ENCODE measurements at regions not wholly inside any gene's neighbourhood (a gene's known extent, or its start where the extent isn't known, plus 50 kb on each side); places are given as distances from the start of the nearest gene placed in this dataset.
"Not testable (repeated sequence)": the region's sequence is repeated elsewhere in the genome, so short reads cannot be mapped to it uniquely, and the experiment has no call there.

DNA sequence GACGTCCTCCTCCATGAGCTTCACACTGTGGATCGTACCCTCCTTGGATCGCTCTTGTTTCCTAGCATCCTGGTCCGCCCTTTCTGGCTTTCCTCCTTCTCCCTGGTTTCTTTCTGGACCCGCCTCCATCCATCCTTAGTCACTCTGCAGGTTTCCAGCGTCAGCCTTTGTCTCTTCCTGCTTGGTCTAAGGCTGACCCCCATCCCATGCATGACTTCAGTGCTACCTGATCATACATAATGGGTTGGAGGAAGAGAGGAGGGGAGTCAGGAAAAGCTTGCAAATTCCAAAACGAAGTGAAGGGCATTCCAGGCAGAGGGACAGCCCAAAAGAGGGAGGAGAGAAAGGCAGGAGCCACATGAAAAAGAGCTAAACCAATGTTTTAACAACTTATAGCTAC, 156.9 kb upstream of the NBPF12 start:
- H3K9me3 ChIP-seq; DNase-seq (ENCODE audit: low read depth in 1 of 2, low spot score in 1 of 2); POLR2A ChIA-PET; H3K4me3 ChIP-seq; H3K4me1 ChIP-seq; CTCF ChIA-PET; H3K27ac ChIP-seq; ATAC-seq; H3K4me2 ChIP-seq; FAIRE-seq: not testable (repeated sequence)
- 21% methylated on average over 7 of the region's 7 CpGs for WGBS (ENCODE audit: missing lambda C conversion rate)

DNA sequence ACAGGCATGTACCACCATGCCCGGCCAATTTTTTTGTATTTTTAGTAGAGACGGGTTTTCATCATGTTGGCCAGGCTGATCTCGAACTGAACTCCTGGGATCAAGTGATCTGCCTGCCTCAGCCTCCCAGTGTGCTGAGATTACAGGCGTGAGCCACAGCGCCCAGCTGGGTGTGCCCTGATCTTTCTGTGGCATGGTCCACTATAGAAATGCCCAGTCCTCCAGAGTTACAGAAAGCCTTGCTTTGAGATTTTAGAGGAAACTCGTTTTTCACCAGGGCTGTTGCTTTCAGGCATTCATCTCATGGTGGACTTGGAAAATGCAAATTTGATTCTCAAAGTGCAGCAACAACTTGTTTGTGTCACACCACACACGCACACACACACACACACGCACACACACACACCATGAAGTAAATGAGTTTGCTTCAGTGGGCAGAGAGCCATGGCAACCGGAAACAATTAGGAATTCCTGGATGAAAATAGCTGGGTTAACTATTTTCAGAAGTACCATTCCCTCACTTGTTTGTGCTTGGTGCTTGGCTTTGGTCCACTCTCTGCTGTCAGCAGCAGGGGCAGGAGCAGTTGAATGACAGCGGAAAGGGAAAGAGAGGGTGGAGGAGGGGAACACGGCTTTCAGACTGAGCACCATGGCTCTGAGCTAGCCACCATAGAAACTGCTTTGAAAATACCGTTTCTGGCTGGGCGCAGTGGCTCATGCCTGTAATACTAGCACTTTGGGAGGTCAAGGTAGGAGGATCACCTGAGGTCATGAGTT, 160.1 kb upstream of the NBPF12 start:
- H3K27ac ChIP-seq; POLR2A ChIA-PET; CTCF ChIA-PET; H3K4me2 ChIP-seq; ATAC-seq; H3K4me1 ChIP-seq; FAIRE-seq; H3K9me3 ChIP-seq; DNase-seq (ENCODE audit: low read depth in 1 of 2, low spot score in 1 of 2); H3K4me3 ChIP-seq: not testable (repeated sequence)
- 16% methylated on average over 7 of the region's 13 CpGs for WGBS (ENCODE audit: missing lambda C conversion rate)

DNA sequence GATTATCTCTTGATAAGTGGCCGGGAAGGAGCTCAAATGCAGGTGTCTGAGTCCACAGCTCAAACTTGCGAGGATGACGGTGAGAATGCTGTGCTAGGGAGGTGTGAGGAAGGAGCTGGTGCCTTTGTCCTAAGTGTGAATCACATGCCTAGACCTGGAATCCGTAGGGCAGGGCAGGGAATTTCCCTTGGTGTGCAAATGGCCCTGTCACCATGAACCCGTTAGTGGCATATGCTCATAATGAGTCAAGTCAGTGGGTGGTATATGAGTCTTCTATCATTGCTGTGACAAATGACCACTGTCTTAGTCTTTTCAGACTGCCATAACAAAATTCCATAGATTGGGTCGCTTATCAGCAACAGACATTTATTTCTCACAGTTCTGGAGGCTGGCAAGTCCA, 163.1 kb upstream of the NBPF12 start:
- FAIRE-seq; H3K27ac ChIP-seq; POLR2A ChIA-PET; H3K4me1 ChIP-seq; H3K4me2 ChIP-seq; ATAC-seq; H3K9me3 ChIP-seq; CTCF ChIA-PET; H3K4me3 ChIP-seq; DNase-seq (ENCODE audit: low read depth in 1 of 2, low spot score in 1 of 2): not testable (repeated sequence)
- WGBS (ENCODE audit: missing lambda C conversion rate): 48% methylated on average over 3 of the region's 6 CpGs

DNA sequence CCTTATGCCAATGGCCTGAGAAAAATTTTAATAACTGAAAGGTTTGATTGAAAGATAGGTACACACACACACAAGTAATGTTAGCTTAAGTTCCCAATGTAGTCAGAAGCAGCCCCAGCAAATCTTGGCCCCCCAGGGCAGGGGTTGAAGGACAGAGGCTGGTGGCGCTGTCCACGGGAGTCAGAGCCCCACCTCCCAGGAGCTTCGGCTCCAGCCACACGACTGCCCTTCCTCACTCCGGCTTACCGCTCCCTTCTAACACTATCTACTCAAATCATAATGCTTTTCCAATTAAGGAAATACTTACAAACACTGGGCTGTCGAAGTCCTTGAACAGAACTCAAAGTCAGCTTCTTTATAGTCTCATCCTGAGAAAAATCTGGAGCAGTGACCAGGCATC, 163.9 kb upstream of the NBPF12 start:
- H3K4me1 ChIP-seq; H3K9me3 ChIP-seq; H3K4me3 ChIP-seq; CTCF ChIA-PET; FAIRE-seq; H3K27ac ChIP-seq; H3K4me2 ChIP-seq; POLR2A ChIA-PET; ATAC-seq; DNase-seq (ENCODE audit: low read depth in 1 of 2, low spot score in 1 of 2): not testable (repeated sequence)
- 62% methylated on average over 7 of the region's 7 CpGs for WGBS (ENCODE audit: missing lambda C conversion rate)

DNA sequence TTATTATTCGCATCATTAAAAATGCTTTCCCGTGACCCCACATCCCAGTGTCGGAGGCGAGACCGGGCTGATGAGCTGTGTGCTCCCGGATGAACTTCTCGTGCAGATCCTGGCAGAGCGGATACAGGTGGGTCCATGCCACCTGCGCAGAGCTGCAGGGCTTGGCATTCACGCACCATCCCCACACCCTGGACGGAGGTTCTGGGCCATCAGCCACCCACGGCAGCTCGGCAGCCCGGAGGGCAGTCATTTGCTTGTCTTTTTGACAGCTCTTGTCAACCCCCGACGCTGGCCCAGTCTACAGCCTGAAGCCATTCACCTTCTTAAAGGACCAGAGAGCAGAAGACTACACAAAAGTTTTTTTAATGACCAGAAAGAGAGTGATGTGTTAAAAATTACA, 166.7 kb upstream of the NBPF12 start:
- CTCF ChIA-PET; POLR2A ChIA-PET; DNase-seq (ENCODE audit: low read depth in 1 of 2, low spot score in 1 of 2); H3K4me3 ChIP-seq; H3K27ac ChIP-seq; H3K4me1 ChIP-seq; ATAC-seq; H3K9me3 ChIP-seq; H3K4me2 ChIP-seq; FAIRE-seq: not testable (repeated sequence)
- 36% methylated on average over 13 of the region's 16 CpGs for WGBS (ENCODE audit: missing lambda C conversion rate)

DNA sequence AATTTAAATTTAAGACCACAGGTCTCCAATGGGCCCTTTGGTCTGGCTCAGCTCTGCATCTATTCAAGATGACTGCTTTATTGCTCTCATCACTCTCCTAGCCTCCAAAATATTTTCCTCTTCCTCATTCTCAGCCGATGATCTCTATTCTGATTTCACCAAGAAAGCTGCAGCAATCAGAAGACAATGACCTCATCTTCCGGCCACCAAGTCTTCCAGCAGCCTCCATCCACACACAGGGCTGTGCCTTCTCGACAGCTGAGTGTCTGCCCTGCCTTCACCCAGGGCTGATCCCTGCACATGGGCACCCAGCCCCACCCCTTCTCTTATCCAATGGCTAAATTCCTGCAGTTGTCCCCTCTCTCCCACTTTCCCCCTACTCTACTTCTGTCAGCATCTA, 167.1 kb upstream of the NBPF12 start:
- CTCF ChIA-PET, H3K9me3 ChIP-seq: not testable (repeated sequence)

DNA sequence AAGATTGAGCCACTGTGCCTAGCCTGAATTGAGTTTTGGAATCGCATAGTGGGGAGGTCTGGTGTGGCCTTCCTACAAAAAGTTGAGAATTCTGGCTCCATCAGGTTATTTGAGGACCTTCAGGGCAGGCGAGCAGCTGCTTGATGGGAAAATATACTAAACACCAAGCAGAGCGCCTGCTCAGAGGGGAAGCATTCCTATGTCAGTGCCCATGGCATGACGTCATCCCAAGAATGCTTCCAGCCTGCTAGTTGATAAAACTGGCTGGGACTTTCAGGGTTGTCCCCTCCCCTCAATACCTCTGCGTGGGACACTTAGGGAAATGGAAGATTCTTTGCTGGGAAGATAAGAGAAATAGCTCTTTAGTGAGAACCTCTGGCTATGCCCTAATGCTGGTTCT, 174.9 kb upstream of the NBPF12 start:
- FAIRE-seq; DNase-seq (ENCODE audit: low read depth in 1 of 2, low spot score in 1 of 2); POLR2A ChIA-PET; H3K4me2 ChIP-seq; H3K4me1 ChIP-seq; CTCF ChIA-PET; ATAC-seq; H3K4me3 ChIP-seq; H3K9me3 ChIP-seq; H3K27ac ChIP-seq: not testable (repeated sequence)
- WGBS (ENCODE audit: missing lambda C conversion rate): no CpG with 5 or more reads among the region's 5 CpGs

More for the DNA sequence above, 167.1 kb upstream of the NBPF12 start:
- POLR2A ChIA-PET; H3K4me3 ChIP-seq; H3K4me2 ChIP-seq; H3K4me1 ChIP-seq; FAIRE-seq; DNase-seq (ENCODE audit: low read depth in 1 of 2, low spot score in 1 of 2); H3K27ac ChIP-seq: not testable (repeated sequence)
- ATAC-seq: peak in 1 of 2 experiments; percentile 43; a peak in 1 of 6 replicates
- WGBS (ENCODE audit: missing lambda C conversion rate): no CpG with 5 or more reads among the region's 3 CpGs

DNA sequence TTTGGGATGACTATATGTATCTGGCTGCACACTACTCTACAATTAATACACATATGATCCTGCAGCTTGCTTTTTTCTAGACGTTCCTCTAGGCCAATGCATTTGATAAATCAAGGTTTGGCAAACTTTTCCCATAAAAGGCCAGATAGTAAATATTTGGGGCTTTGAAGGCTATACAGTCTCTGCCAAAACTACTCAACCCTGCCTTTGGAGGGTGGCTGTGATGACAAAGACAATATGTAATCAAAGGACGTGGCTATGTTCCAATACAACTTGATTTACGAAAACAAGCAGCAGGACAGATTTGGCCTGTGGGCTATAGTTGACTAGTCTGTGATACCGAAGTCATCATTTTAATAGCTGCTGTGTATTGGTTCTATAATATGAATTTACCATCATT, 181.3 kb upstream of the NBPF12 start:
- H3K4me2 ChIP-seq; H3K4me3 ChIP-seq; ATAC-seq; CTCF ChIA-PET; DNase-seq (ENCODE audit: low read depth in 1 of 2, low spot score in 1 of 2); H3K27ac ChIP-seq; H3K9me3 ChIP-seq; POLR2A ChIA-PET; FAIRE-seq; H3K4me1 ChIP-seq: not testable (repeated sequence)
- WGBS (ENCODE audit: missing lambda C conversion rate): 6% methylated on average over 4 of the region's 4 CpGs

DNA sequence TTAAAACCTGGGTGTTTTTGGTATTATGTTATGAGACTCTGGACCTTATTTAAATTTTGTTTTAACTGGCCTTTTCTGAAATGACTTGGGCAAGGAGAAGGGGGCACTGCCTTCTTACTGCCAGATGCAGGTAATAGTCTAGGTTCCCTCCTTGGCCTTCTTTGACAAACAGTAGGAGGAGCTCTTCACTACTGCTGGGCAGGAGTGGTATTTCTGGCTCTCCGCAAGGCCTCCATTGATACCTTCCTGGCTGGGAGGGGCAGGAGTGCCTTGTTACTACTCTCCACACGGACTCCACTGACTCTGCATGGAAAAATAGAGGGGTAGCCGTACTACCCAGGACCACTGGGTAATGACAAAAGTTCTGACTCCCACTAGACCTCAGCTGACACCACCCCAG, 189.4 kb upstream of the NBPF12 start:
- TF ChIP-seq RAD21 (conservative IDR thresholded peaks at IDR 0.05 in 1 of 2, IDR thresholded peaks at IDR 0.05 in 1 of 2): 0 out of 5 replicates have a peak, but pooled peaks of 1 of the 2 experiments have one; percentile 6
- POLR2A ChIA-PET; DNase-seq (ENCODE audit: low read depth in 1 of 2, low spot score in 1 of 2); FAIRE-seq; H3K27ac ChIP-seq; H3K4me2 ChIP-seq; CTCF ChIA-PET; H3K4me1 ChIP-seq; H3K9me3 ChIP-seq; H3K4me3 ChIP-seq: not testable (repeated sequence)
- no CpG with 5 or more reads among the region's 3 CpGs for WGBS (ENCODE audit: missing lambda C conversion rate)
- ATAC-seq: peak; percentile 24 to 72; a peak in 4 of 6 replicates

DNA sequence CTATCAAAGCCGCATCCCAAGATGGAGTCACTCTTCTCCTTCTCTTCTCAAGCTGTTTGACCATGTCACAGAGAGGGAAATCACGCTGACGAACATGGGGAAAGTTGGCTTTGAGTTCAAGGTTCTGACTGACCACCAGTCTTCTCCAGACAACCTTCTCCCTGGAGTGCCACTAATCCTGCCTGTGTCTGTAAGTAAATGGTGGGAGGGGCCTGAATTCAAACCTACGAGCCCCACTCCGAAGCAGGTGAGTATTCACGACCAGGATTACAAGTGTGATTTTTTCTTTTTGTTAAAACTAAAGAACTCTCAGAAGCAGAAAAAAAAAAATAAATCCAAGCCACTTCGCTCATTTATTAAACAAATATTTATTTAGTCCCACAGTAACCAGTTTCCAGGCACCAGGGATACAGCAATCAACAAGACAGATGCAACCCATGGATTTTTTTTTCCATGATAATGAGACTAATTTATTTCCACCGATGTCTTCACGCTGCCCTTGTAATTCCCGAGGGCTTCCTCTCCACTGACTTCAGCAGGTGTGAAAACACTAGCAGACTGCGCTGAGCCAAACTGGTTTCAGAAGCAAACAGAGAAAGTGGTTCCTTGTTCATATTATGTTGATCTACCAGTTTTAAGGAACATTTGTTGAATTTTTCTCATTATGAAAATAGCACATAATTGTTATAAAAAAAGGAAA, 206.0 kb upstream of the NBPF12 start:
- WGBS (ENCODE audit: missing lambda C conversion rate): 25% methylated on average over 8 of the region's 11 CpGs
- ATAC-seq; POLR2A ChIA-PET; DNase-seq (ENCODE audit: low read depth in 1 of 2, low spot score in 1 of 2); H3K9me3 ChIP-seq; H3K4me3 ChIP-seq; H3K27ac ChIP-seq; H3K4me1 ChIP-seq; FAIRE-seq; CTCF ChIA-PET; H3K4me2 ChIP-seq: not testable (repeated sequence)

DNA sequence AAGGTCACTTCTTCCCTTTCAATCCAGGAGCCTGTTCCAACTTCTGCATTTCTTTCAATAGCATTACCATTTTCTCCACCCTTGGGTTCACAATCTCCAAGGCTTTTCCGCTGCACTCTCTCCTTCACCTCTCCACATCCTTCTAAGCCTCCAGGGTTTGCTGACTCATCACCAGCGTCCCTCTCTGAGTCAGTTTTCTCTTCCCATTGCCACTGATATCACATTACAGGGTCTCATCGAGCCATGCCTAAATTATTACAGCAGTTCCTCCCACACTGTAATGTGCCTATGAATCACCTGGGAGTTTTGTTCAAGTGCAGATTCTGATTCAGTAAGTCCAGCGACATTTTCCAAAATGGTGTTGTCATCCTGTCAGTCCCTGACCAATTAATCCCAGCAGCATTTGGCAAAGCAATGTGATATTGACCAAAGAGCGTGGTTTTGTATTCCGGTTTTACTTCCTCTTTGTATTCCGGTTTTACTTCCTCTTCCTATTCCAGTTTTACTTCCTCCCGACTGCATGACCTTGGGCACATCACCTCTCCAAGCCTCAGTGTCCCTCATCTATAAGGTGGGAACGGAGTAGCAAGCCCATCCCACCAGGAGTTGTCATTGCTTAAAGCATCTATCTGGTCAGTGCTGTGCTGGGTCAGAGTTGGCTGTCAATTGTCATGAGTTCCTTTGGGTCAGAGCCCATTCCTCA, 208.3 kb upstream of the NBPF12 start:
- H3K27ac ChIP-seq; DNase-seq (ENCODE audit: low read depth in 1 of 2, low spot score in 1 of 2); H3K4me1 ChIP-seq; H3K9me3 ChIP-seq; FAIRE-seq; H3K4me2 ChIP-seq; POLR2A ChIA-PET; CTCF ChIA-PET; H3K4me3 ChIP-seq: not testable (repeated sequence)
- WGBS (ENCODE audit: missing lambda C conversion rate): 56% methylated on average over 4 of the region's 9 CpGs
- peak; percentile 44 to 75; a peak in 5 of 6 replicates for ATAC-seq

Measured in A549 (cell line).